ENCODE measurements at regions not wholly inside any gene's neighbourhood (a gene's known extent, or its start where the extent isn't known, plus 50 kb on each side); places are given as distances from the start of the nearest gene placed in this dataset.
"Not testable (repeated sequence)": the region's sequence is repeated elsewhere in the genome, so short reads cannot be mapped to it uniquely, and the experiment has no call there.

DNA sequence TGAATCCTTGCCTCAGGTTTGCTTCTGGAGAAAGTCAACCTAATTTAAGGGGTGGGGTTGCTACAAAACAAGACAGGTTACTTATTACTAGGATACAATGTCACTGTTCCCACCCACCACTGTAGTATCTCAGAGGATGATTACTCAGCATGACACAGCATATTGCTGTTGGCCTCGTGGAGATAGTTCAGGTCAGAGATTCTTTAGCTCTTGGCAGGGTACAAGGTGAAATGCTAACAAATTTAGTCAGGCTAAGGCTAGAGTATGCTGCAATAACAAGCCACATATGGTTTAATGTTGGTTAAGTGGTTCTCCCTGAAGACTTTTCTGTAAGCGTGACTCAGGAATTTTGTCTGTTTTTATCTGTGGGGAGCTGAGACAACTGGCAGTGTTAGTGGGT, 161.8 kb downstream of the EDEM1 start:
- Histone ChIP-seq H3K27me3 (ENCODE audit: low read depth) (no peaks in the 10 kb centered on the region), H3K36me3 (no peaks in the 10 kb centered on the region), H3K4me1 (no peaks in the 10 kb centered on the region), H3K9me3 (no peaks in the 10 kb centered on the region), H3K27ac (no peak overlapping the region), H3K4me3 (no peak overlapping the region)
- TF ChIP-seq, protein P1, sequence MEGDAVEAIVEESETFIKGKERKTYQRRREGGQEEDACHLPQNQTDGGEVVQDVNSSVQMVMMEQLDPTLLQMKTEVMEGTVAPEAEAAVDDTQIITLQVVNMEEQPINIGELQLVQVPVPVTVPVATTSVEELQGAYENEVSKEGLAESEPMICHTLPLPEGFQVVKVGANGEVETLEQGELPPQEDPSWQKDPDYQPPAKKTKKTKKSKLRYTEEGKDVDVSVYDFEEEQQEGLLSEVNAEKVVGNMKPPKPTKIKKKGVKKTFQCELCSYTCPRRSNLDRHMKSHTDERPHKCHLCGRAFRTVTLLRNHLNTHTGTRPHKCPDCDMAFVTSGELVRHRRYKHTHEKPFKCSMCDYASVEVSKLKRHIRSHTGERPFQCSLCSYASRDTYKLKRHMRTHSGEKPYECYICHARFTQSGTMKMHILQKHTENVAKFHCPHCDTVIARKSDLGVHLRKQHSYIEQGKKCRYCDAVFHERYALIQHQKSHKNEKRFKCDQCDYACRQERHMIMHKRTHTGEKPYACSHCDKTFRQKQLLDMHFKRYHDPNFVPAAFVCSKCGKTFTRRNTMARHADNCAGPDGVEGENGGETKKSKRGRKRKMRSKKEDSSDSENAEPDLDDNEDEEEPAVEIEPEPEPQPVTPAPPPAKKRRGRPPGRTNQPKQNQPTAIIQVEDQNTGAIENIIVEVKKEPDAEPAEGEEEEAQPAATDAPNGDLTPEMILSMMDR (IDR thresholded peaks at IDR 0.05) = no peak
- ATAC-seq (no peak), DNase-seq (no peak)
- intact Hi-C loops (cut with DNase I) = no loop called here

DNA sequence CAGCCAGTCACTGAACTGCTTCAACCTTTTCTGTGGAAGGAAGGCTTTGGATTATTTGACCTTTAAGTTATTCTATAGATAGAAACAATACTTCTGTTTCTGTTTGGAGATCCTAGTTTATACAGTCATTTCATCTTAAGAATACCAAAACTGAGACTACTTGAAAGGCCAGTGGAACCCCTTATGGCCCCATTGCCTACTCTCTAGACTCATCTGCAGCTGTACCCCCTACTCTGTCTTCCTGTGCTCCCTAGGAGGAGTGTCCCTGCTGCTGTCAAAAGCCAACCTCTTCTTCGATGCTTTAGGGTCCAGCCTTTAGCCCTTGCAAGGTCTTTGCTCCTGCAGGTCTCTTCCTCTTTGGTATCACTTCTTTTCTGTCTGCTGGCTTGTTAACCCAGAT, 169.6 kb downstream of the EDEM1 start:
- H3K4me1 ChIP-seq = no peaks in the 10 kb centered on the region
- intact Hi-C loops (cut with DNase I) = no loop called here
- no peaks in the 10 kb centered on the region for H3K27me3 ChIP-seq (ENCODE audit: low read depth)
- DNase-seq (no peak), ATAC-seq (no peak)
- TF ChIP-seq, protein P1 (IDR thresholded peaks at IDR 0.05) = no peak
- H3K36me3 ChIP-seq = no peaks in the 10 kb centered on the region
- no peak overlapping the region for H3K4me3 ChIP-seq
- H3K27ac ChIP-seq = no peak overlapping the region
- peaks cover 7% of the 10 kb centered on the region for H3K9me3 ChIP-seq

DNA sequence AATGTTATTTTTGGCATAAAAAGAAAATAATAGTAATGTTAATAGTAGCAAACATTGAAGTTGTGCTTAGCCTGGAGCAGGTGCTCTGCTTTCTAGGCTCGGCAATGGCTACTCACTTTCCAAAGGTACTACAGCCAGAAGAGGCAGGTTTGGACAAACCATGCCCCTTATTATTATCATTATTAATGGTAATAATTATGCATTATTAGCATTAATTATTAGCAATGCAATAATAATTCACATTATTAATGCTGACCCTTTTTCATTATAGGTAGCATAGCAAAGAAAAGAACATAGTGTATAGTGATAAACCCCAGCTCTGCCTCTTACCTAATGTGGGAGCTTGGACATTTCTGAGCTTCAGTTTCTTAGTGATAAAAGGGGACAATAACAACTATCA, 171.4 kb downstream of the EDEM1 start:
- no peak overlapping the region for H3K4me3 ChIP-seq
- intact Hi-C loops (cut with DNase I) = no loop called here
- no peak for DNase-seq
- no peak for ATAC-seq
- H3K36me3 ChIP-seq = no peaks in the 10 kb centered on the region
- no peak overlapping the region for H3K27ac ChIP-seq
- no peaks in the 10 kb centered on the region for H3K4me1 ChIP-seq
- peaks cover 7% of the 10 kb centered on the region for H3K9me3 ChIP-seq
- TF ChIP-seq, protein P1 (IDR thresholded peaks at IDR 0.05) = no peak
- H3K27me3 ChIP-seq (ENCODE audit: low read depth) = no peaks in the 10 kb centered on the region

DNA sequence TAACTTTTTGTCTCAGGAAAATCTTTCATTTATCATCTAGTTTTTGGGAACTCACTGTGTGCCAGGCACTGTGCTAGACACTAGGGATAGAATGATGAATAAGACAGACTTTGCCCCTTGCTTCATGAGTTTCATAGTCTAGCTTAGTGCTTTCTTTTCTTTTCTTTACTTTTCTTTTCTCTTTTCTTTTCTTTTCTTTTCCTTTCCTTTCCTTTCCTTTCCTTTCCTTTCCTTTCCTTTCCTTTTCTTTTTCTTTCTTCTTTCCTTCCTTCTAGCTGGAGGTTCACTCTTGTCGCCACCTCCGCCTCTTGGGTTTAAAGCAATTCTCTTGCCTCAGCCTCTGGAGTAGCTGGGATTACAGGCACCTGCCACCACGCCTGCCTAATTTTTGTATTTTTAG, 172.9 kb downstream of the EDEM1 start:
- TF ChIP-seq, protein P1 (IDR thresholded peaks at IDR 0.05) = no peak
- Histone ChIP-seq H3K27me3 (ENCODE audit: low read depth) (no peaks in the 10 kb centered on the region), H3K9me3 (peaks cover 7% of the 10 kb centered on the region), H3K36me3 (no peaks in the 10 kb centered on the region), H3K4me3 (no peak overlapping the region), H3K27ac (no peak overlapping the region), H3K4me1 (no peaks in the 10 kb centered on the region)
- DNase-seq (no peak), ATAC-seq (no peak)
- intact Hi-C loops (cut with DNase I) = no loop called here

DNA sequence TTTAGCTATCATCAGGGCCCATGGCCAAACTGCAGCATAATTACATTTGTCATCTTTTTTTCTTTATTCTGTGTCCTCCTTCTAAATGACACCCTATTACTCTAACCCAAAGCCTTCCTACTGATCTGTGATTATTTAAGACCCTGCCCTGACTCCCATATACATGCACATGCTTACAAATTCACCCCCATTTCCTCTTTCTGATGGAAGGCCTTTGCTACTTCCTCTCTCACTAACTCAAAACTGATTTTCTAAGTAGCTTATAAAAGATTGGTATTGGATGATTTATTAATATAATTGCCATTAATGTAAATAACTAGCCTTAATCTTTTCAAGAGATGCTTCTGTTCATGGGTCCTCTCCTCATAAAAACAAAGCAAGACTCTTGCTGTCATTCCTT, 179.2 kb downstream of the EDEM1 start:
- TF ChIP-seq, protein P1 (IDR thresholded peaks at IDR 0.05) = no peak
- no peak overlapping the region for H3K27ac ChIP-seq
- H3K9me3 ChIP-seq = no peaks in the 10 kb centered on the region
- H3K4me3 ChIP-seq = no peak overlapping the region
- no peak for ATAC-seq
- no peak for DNase-seq
- intact Hi-C loops (cut with DNase I) = no loop called here
- H3K4me1 ChIP-seq = no peaks in the 10 kb centered on the region
- no peaks in the 10 kb centered on the region for H3K36me3 ChIP-seq
- no peaks in the 10 kb centered on the region for H3K27me3 ChIP-seq (ENCODE audit: low read depth)

DNA sequence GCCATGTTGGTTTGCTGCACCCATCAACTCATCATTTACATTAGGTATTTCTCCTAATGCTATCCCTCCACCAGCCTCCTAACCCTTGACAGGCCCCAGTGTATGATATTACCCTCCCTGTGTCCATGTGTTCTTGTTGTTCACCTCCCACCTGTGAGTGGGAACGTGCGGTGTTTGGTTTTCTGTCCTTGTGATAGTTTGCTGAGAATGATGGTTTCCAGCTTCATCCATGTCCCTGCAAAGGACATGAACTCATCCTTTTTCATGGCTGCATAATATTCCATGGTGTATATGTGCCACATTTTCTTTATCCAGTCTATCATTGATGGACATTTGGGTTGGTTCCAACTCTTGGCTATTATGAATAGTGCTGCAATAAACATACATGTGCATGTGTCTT, 184.0 kb downstream of the EDEM1 start:
- ATAC-seq; H3K9me3 ChIP-seq; intact Hi-C loops (cut with DNase I): not testable (repeated sequence)

More for the DNA sequence above, 184.0 kb downstream of the EDEM1 start:
- H3K4me3 ChIP-seq; H3K36me3 ChIP-seq; DNase-seq; H3K4me1 ChIP-seq; H3K27me3 ChIP-seq (ENCODE audit: low read depth); H3K27ac ChIP-seq: not testable (repeated sequence)
